Smooth muscle cell (in vitro differentiated cells): ENCODE measurements at regions not wholly inside any gene's neighbourhood (a gene's known extent, or its start where the extent isn't known, plus 50 kb on each side); places are given as distances from the start of the nearest gene placed in this dataset.

Experiments
- DNase-seq: peaks from one replicate; lab custom pipeline; 2025; ENCODE audit not compliant: unreplicated experiment; lab: John Stamatoyannopoulos, UW
- H2AFZ ChIP-seq: fragments of 200-600 bp; sonication (generic); 2 replicates; pipeline ENCODE4 v1.6.0; 2016; ENCODE audit warnings: antibody characterized with exemption, low read depth, mild to moderate bottlenecking
- H3F3A ChIP-seq: fragments of 200-600 bp; sonication (generic); 2 replicates; pipeline ENCODE4 v1.6.0; 2017; ENCODE audit warnings: antibody characterized with exemption, low read depth
- H3K27ac ChIP-seq: fragments of 200-600 bp; sonication (generic); 2 replicates; pipeline ENCODE4 v1.5.1; 2016; ENCODE audit warnings: low read depth, mild to moderate bottlenecking
- H3K27me3 ChIP-seq: fragments of 200-600 bp; sonication (generic); 2 replicates; pipeline ENCODE4 v1.6.1; 2016; ENCODE audit warnings: low read depth, mild to moderate bottlenecking
- H3K36me3 ChIP-seq: fragments of 200-600 bp; sonication (generic); 2 replicates; pipeline ENCODE4 v1.5.1; 2016; ENCODE audit warnings: low read depth
- H3K4me1 ChIP-seq: fragments of 200-600 bp; sonication (generic); 2 replicates; pipeline ENCODE4 v1.5.1; 2016; ENCODE audit warnings: low read depth
- H3K4me2 ChIP-seq: fragments of 200-600 bp; sonication (generic); 2 replicates; pipeline ENCODE4 v1.6.0; 2016; ENCODE audit warnings: mild to moderate bottlenecking
- H3K4me3 ChIP-seq: fragments of 200-600 bp; sonication (generic); 2 replicates; pipeline ENCODE4 v1.5.1; 2016; ENCODE audit warnings: mild to moderate bottlenecking
- H3K79me2 ChIP-seq: fragments of 200-600 bp; sonication (generic); 2 replicates; pipeline ENCODE4 v1.6.0; 2016; ENCODE audit warnings: low read depth, mild to moderate bottlenecking
- H3K9ac ChIP-seq: fragments of 200-600 bp; sonication (generic); 2 replicates; pipeline ENCODE4 v1.6.0; 2016; ENCODE audit warnings: low read depth
- H3K9me3 ChIP-seq: fragments of 200-600 bp; sonication (generic); replicated peaks from 2 replicates; pipeline ENCODE4 v1.5.1; 2016; ENCODE audit warnings: low read depth
- H4K20me1 ChIP-seq: fragments of 200-600 bp; sonication (generic); 2 replicates; pipeline ENCODE4 v1.6.0; 2016; ENCODE audit warnings: low read depth
- WGBS: methylation state at CpG from one replicate; pipeline ENCODE4 v1.1.7; 2016; ENCODE audit warnings: low lambda C conversion rate; 5-methylcytosine and 5-hydroxymethylcytosine counted together
- TF ChIP-seq, protein P1 (sequence below): fragments of 200-600 bp; sonication (generic); IDR thresholded peaks from 2 replicates; pipeline ENCODE4 v1.5.1; 2017; ENCODE audit warnings: borderline replicate concordance, mild to moderate bottlenecking, antibody characterized with exemption; ENCODE audit not compliant: insufficient read depth, poor library complexity, severe bottlenecking

DNA sequence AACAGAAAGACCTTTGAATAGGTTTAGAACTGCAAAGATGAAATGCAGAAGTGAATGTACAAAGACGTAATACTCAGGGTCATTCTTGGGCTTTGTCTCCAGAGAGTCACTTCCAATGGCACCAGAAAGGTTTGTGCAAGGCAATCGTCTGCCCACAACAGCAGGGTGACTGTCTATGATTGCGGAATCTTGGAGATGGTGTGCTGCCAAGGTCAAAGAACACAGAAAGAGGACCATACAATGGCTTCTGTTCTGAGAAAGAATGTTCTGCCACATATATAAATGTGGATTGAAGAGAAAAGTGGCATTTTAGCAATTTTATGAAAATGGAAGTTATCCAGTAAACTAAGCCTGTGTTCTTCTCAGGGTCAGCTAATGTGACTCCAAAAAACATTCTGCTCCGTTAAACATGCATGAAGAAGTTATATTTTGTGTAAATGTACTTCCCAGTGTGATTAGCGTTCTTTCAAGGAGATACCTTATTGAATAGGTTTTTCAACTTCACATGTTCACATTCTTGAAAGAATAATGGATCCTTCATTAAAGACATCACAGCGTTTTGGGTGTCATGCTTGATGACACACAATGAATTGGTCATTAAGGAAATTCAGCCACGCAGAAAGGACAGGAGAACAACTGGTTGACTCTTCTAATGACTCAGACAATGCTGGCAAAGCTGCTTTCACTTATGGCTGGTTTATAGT is 73.4 kb upstream of the CDH6 start:
- no peaks in the 10 kb centered on the region for H3K9me3 ChIP-seq
- no peak overlapping the region for H3K27ac ChIP-seq
- H2AFZ ChIP-seq: no peak overlapping the region
- H3K79me2 ChIP-seq: no peaks in the 10 kb centered on the region
- H3K4me3 ChIP-seq: no peak overlapping the region
- H3K36me3 ChIP-seq: no peaks in the 10 kb centered on the region
- no peak overlapping the region for H3K4me2 ChIP-seq
- H3K4me1 ChIP-seq: peaks cover 27% of the 10 kb centered on the region
- TF ChIP-seq, protein P1, sequence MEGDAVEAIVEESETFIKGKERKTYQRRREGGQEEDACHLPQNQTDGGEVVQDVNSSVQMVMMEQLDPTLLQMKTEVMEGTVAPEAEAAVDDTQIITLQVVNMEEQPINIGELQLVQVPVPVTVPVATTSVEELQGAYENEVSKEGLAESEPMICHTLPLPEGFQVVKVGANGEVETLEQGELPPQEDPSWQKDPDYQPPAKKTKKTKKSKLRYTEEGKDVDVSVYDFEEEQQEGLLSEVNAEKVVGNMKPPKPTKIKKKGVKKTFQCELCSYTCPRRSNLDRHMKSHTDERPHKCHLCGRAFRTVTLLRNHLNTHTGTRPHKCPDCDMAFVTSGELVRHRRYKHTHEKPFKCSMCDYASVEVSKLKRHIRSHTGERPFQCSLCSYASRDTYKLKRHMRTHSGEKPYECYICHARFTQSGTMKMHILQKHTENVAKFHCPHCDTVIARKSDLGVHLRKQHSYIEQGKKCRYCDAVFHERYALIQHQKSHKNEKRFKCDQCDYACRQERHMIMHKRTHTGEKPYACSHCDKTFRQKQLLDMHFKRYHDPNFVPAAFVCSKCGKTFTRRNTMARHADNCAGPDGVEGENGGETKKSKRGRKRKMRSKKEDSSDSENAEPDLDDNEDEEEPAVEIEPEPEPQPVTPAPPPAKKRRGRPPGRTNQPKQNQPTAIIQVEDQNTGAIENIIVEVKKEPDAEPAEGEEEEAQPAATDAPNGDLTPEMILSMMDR: no peak
- 90% methylated on average over 7 of the region's 7 CpGs for WGBS
- DNase-seq: no peak
- no peaks in the 10 kb centered on the region for H3K27me3 ChIP-seq
- H4K20me1 ChIP-seq: no peaks in the 10 kb centered on the region
- no peaks in the 10 kb centered on the region for H3F3A ChIP-seq
- H3K9ac ChIP-seq: no peak overlapping the region

DNA sequence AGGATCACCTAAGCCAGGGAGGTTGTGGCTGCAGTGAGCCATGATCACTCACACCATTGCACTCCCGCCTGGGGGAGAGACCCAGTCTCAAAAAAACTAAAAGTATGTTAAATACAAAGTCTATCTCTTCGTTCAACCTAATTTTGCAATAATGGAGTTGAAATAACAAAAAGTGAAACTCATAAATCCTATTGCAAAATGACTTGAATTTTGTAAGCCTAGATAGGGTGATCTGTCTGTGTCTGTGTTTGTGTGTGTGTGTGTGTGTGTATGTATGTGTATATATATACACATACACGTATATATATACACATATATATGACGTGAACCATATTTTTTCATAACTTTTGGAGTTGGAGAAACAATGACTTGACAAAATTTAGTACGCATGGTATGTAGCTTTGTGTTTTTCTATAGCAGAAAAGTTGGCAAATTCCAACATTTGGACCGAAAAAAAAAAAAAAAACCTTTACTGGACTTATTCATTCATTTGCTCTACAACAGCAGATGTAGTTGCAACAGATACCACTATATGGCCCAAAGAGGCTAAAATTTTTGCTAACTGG is 76.9 kb upstream of the CDH6 start:
- H3F3A ChIP-seq: no peaks in the 10 kb centered on the region
- TF ChIP-seq, protein P1: no peak
- no peak overlapping the region for H3K4me3 ChIP-seq
- H3K4me1 ChIP-seq: peaks cover 32% of the 10 kb centered on the region
- H2AFZ ChIP-seq: no peak overlapping the region
- no peak overlapping the region for H3K9ac ChIP-seq
- H3K9me3 ChIP-seq: no peaks in the 10 kb centered on the region
- H3K4me2 ChIP-seq: no peak overlapping the region
- H3K27me3 ChIP-seq: no peaks in the 10 kb centered on the region
- no peak overlapping the region for H3K27ac ChIP-seq
- no peaks in the 10 kb centered on the region for H4K20me1 ChIP-seq
- no peak for DNase-seq
- 91% methylated on average over 6 of the region's 6 CpGs for WGBS
- no peaks in the 10 kb centered on the region for H3K79me2 ChIP-seq
- H3K36me3 ChIP-seq: no peaks in the 10 kb centered on the region

DNA sequence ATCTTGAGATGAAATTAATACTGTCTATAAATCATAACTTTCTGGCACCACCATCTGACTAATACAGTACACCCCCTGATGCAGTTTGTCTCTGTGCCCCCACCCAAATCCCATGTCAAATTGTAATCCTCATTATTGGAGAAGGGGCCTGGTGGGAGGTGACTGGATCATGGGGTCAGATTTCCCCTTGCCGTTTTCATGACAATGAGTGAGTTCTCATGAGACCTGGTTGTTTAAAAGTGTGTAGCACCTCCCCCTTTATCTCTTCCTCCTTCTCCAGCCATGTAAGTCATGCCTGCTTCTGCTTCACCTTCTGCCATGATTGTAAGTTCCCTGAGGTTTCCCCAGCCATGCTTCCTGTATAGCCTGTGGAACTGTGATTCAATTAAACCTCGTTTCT is 78.7 kb upstream of the CDH6 start:
- 89% methylated on average over 2 of the region's 2 CpGs for WGBS
- Histone ChIP-seq H4K20me1 (no peaks in the 10 kb centered on the region), H3K27ac (no peak overlapping the region), H2AFZ (no peak overlapping the region), H3K4me3 (no peak overlapping the region), H3K9ac (no peak overlapping the region), H3K79me2 (no peaks in the 10 kb centered on the region), H3F3A (no peaks in the 10 kb centered on the region), H3K27me3 (no peaks in the 10 kb centered on the region), H3K9me3 (no peaks in the 10 kb centered on the region), H3K4me1 (peaks cover 20% of the 10 kb centered on the region), H3K4me2 (no peak overlapping the region), H3K36me3 (no peaks in the 10 kb centered on the region)
- DNase-seq: no peak
- TF ChIP-seq, protein P1: no peak

DNA sequence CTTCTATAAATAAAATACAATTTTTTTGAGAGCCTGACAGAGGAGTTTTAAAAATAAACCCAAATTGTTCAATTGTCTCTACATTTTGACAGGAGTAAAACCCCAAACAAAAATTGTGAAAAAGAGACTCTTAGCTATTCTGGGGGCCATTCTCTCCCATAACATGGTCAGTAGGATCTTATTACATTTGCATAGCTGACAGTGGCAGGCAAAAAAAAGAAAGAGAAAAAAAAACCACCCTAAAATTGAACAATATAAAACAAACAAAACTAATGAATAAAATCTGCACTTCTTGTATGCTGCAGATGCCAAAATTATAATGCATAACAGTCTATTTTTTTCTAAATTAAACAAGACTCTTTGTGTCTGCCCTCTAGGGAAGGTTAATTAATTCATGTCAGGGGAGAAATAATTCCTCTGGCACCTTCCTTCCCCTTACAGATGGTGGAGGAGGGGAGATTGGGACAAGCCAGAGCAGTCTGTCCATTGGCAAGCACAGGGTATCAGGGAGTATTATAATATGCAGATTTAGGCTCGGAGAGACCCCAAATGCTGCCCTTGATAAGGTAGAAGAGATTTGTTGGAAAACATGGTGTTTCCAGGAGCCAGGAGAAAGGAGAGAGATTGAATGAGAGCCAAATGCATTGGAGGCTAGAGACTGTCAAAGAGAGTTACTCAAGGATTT is 79.7 kb upstream of the CDH6 start:
- DNase-seq: no peak
- H3K27me3 ChIP-seq: no peaks in the 10 kb centered on the region
- no peaks in the 10 kb centered on the region for H4K20me1 ChIP-seq
- 93% methylated on average over 1 of the region's 1 CpG for WGBS
- H3K27ac ChIP-seq: no peak overlapping the region
- no peaks in the 10 kb centered on the region for H3K36me3 ChIP-seq
- H3K9me3 ChIP-seq: no peaks in the 10 kb centered on the region
- no peak overlapping the region for H3K9ac ChIP-seq
- no peak overlapping the region for H3K4me2 ChIP-seq
- H3K4me3 ChIP-seq: no peak overlapping the region
- H2AFZ ChIP-seq: no peak overlapping the region
- no peaks in the 10 kb centered on the region for H3K79me2 ChIP-seq
- H3F3A ChIP-seq: no peaks in the 10 kb centered on the region
- TF ChIP-seq, protein P1: no peak
- peaks cover 13% of the 10 kb centered on the region for H3K4me1 ChIP-seq
